SKM-1 (cell line): ENCODE measurements at regions not wholly inside any gene's neighbourhood (a gene's known extent, or its start where the extent isn't known, plus 50 kb on each side); places are given as distances from the start of the nearest gene placed in this dataset.

Experiments used
- DNase-seq: peaks from one replicate; lab custom pipeline; 2025; ENCODE audit not compliant: unreplicated experiment; lab: John Stamatoyannopoulos, UW

- no peak for DNase-seq
Measured at GRCh38 chr20:10802236-10802635, 128.4 kb upstream of the JAG1 start.

- no peak for DNase-seq
Measured at GRCh38 chr20:10805764-10806163, 132.0 kb upstream of the JAG1 start.

GRCh38 chr20:10806539-10806938, 132.7 kb upstream of the JAG1 start:
- DNase-seq, result no peak

DNA sequence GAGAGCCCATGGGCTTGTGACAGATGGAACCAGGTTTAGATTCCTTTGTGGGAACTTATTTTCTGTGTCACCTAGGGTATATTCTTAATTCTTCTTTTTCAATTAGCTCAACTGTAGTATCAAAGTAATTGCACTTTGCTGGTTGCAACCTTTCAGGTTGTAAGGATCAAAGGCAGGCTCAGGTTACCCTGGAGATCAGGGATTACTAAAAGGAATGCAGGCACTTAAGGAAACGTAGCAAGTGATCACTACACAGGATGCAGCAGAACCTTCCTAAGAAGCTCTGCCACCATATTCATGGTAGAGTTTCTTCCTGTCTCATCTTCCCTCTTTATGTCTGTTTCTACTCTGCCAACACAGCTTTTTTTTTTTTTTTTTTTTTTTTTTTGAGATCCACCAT, 133.2 kb upstream of the JAG1 start:
- no peak for DNase-seq

DNA sequence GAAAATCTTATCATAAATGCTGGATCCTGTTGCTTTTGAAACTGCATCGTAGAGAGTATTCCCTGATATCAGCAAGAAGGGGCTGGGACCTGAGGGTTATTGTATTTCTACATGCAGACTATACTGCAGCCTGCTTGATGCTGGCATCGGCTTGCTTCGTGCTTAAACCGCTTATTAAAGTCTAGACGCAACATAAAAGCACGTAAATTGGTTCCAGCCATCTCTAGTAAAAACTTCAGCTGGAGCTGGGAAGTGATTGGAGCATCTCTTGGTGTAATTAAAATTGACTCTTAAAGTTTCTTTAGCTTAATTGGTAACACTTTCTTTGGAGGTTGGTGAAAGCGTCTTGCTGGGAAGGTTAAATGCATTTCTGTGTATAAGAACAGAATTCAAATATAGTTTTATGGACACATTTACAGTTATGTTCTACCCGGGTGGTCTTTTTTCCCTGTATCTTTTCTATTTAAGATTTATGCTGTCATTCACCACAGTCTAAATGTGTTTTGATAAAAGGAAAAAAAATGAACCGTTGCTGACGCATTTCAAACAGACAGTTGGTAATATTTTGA, 139.0 kb upstream of the JAG1 start:
- DNase-seq, result no peak

DNA sequence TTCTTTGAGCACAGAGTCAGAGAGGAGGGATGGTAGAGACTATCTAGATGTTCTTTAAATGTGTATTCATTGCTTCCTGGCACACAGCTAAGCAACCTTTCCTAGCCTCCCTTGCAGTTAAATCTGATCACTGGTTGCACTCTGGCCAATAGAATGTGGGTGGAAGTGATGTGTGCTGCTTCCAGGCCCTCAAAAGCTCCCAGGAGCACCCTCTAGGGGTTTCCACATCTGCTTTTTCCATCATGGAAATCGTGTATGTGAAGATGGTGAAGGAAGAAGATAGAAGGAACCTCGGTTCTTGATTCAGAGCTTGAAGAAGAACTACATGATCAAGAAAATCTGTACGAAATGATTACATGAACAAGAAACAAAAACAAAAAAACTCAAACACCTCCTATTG, 149.8 kb upstream of the JAG1 start:
- DNase-seq, result no peak

DNA sequence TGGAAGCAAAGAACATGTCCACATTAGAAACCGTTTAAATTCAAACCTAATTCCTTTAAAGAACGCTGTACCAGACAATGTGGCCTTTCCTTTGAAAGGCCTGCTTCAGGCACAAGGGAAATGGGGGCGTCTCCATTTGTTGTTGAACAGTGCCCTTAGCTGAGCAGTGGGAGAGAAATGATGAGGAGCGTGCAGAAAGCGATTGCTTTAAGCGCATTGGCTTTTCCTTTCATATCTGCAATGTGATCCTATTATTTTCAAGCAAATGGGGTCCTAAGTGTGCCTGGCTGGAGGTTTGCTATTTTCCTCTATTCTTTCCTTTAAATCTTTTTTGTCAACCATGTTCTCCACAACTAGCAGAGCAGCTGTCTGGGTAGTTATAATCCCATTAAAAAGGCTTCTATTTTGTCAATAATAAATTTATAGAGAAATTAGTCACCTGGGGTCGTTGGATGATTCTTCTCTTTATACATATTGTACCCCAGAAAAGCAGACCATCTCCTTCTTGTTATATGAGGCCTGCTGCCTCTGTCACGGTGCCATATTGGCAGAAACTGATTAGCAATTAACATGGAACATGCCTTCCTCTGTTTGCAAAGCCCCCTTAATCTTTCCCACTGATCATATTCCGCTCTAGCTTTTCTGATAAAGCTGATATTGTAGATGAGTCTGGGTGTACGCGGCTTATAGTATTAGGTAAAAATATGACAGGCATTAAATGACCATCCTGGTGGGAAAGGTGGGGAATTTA, 151.1 kb upstream of the JAG1 start:
- no peak for DNase-seq

- no peak for DNase-seq
Measured at GRCh38 chr20:10826111-10826510, 152.3 kb upstream of the JAG1 start.

- no peak for DNase-seq
Measured at GRCh38 chr20:10828180-10828579, 154.4 kb upstream of the JAG1 start.

DNA sequence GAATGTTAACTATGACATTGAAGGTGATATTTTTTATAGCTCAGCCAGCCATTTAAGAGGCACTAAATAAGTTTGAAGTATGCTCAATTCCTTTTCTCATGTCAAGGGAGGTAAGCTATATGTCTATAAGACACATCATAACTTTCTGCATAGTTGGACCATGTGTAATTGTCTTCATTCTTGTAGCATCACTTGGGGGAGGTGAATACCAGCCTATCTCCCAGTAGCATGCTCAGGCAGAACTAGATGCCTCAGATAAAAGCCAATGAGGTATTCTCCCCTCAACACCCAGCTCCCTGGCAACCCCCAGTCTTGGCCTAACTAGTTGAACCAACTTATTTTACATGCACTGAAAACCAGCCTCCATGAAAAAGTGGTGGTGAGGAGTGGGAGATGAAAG, 158.3 kb upstream of the JAG1 start:
- no peak for DNase-seq

DNA sequence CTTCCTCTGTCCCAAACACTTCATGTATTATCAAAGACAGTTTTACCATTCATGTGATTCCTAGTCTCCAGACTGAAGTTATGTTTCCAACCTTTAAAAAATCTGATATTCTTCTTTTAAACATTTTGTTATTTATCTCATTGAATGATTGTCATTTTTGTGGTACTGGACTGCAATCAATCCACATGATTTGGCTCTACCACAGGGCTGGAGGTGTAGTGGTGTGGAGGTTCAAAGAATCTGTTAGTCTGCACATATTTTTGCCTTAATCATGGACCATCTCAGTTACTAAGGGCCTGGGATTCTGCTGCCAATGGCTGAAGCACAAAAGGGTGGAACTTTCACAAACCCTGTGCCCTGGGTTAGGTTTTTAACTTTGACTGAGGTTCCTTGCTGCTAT, 164.1 kb upstream of the JAG1 start:
- no peak for DNase-seq

GRCh38 chr20:10842116-10842515, 168.3 kb upstream of the JAG1 start:
- no peak for DNase-seq

DNA sequence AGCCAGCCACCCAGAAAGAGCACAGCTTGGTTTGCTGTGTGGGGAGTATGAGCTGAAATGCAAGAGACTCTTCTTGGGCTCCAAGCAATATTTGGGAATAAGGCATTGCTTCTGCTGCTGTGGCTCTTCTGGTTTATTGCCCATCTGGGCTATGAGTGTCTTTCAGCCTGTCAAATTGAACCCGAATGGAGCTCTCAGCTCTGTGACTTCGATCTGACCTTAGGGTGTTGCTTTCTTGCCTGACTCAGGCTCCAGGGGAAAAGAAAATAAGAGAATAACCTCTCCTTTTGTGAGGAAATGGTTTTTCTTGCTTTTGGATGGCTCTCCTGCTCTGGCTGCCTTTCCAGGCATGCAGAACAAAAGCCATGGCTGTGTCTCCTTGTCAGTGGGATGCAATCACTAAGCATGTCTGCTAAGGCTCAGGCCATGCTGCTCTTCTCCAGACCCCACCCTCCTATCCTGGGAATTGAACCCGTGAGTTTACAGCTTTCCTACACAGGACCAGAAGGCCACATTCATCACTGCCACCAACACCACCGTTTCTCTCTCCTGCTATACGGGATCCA, 169.4 kb upstream of the JAG1 start:
- DNase-seq, result no peak

DNA sequence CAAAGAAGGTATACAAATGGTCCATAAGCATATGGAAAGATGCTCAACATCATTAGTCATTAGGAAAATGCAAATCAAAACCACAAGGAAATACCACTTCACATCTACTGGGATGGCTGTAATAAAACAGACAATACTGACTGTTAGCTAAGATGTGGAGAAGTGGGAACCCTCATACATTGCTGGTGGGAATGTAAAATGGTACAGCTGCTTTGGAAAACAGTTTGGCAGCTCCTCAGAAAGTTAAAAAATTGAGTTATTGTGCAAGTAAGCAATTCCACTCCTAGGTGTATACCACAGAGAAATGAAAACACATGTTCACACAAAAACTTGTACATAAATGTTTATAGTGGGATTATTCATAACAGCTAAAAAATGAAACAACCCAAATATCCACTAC, 173.0 kb upstream of the JAG1 start:
- no peak for DNase-seq

GRCh38 chr20:10848810-10849370, 175.1 kb upstream of the JAG1 start:
- DNase-seq, result no peak

DNA sequence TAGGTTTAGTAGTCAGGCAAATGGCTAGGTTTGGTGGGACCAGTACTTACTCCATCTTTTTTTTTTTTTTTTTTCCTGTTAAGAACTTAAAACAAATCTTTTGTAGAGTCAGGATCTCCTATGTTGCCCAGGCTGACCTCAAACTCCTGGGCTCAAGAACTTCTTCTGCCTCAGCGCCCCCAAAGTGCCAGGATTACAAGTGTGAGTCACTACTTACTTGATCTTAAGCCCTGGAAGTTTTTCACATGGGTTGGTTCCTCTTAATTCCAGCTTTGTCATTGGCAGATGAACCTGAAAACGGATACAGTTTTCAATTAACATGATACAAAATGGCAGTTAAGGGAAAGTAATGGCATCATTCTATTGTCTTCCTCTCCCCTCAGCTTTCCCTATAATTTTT, 179.4 kb upstream of the JAG1 start:
- DNase-seq, result no peak

- no peak for DNase-seq
Measured at GRCh38 chr20:10853731-10854130, 179.9 kb upstream of the JAG1 start.

DNA sequence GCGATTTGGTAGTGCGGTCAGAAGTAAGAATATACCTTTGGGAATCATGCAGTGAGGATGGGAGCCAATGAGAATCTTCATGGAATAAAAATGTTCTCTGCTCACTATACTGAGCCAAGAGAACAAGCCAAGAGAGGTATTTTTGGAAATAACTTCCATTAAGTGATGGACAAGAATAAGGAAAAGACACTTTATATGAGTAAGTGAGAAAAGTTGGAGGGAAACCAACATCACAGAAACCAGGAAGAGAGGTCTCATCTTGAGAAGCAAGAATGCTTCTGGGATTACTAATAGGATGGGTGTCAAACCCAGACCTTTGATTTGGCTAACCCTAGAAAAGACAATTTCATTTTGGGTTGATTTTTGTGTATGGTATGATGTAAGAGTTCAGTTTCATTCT, 181.2 kb upstream of the JAG1 start:
- no peak for DNase-seq

DNA sequence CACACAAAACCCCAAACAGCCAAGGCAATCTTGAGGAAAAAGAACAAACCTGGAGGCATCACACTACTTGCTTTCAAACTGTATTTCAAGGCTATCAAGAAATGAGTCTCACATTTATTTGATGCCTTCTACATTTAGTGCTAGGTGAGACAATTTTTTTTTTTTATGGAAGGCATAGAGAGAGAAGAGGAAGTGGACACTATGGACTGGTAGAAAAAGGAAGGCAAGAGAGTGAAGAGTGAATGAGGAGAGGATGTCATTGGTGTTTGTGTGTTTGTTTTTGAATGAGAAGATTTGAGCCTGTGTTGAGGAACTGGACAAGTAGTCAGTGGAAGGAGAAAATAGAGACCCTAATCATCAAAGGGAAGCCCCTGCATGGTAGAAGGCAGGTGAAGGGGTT, 182.0 kb upstream of the JAG1 start:
- DNase-seq, result no peak

DNA sequence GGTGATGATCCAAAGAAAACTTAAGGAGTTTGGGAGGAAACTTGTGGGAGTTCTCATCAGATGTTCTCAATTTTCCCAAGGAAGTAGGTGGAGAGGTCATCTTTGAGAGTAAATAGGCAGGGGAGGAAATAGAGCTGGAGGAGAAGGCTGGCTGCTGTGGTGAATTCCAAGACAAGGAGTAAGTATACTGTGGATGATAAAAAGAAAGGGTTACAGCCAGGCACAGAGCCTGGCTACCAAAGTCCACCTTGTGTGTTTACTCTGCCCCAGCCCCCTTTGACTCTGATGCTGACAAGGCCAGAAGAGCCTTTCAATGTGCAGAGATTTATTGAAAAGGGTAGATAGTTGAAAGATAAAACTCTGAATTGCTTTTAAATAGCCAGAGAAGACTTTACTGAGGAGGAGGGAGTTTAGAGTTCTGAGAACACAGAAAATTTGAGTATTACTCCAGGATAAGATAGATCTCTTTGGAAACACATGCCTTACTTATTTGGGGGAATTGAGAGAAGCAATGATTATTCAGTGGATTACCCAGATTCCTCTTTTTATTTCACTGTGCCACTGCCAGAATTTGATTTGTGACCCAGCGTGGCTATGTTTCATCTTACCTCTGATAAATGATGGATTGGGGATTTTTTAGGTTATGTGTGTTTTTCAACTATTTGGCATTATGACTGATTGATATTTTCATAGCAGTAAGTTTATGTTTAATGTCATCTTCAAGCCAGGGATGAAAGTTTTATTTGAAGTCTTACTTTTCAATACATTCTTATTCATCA, 182.6 kb upstream of the JAG1 start:
- no peak for DNase-seq

GRCh38 chr20:10857352-10858070, 183.7 kb upstream of the JAG1 start:
- peak; percentile 35 for DNase-seq
